ENCODE measurements at regions not wholly inside any gene's neighbourhood (a gene's known extent, or its start where the extent isn't known, plus 50 kb on each side); places are given as distances from the start of the nearest gene placed in this dataset.

GRCh38 chr21:27674041-27674615 lies 707.2 kb upstream of the ADAMTS5 start:
- H3K27ac ChIP-seq (ENCODE audit: low read depth, low read length) = no peak overlapping the region
- no peak overlapping the region for H3K4me3 ChIP-seq (ENCODE audit: insufficient read depth, low read length, poor library complexity, severe bottlenecking)
- no peaks in the 10 kb centered on the region for H3F3A ChIP-seq (ENCODE audit: insufficient read depth)
- no peaks in the 10 kb centered on the region for H3K79me2 ChIP-seq (ENCODE audit: insufficient read depth, low read length)
- no peaks in the 10 kb centered on the region for H3K27me3 ChIP-seq (ENCODE audit: low read length)
- no peak overlapping the region for H2AFZ ChIP-seq (ENCODE audit: low read depth, low read length, severe bottlenecking)
- H3K9ac ChIP-seq (ENCODE audit: low read length) = no peak overlapping the region
- TF ChIP-seq CTCF (IDR thresholded peaks at IDR 0.05; ENCODE audit: insufficient read depth, low read length, poor library complexity, severe bottlenecking) (no peak), EZH2phosphoT487 (conservative IDR thresholded peaks at IDR 0.05; ENCODE audit: low read length) (no peak)
- no peaks in the 10 kb centered on the region for H3K36me3 ChIP-seq (ENCODE audit: low read length)
- no peaks in the 10 kb centered on the region for H4K20me1 ChIP-seq (ENCODE audit: low read depth, low read length)
- H3K9me3 ChIP-seq (ENCODE audit: insufficient read depth, low read length) = no peaks in the 10 kb centered on the region
- no peak overlapping the region for H3K4me2 ChIP-seq (ENCODE audit: low read depth, low read length, poor library complexity, severe bottlenecking)
- H3K9me2 ChIP-seq (replicated peaks; ENCODE audit: insufficient read depth, low read length) = no peaks in the 10 kb centered on the region

GRCh38 chr21:27673581-27673980 lies 706.7 kb upstream of the ADAMTS5 start:
- no peaks in the 10 kb centered on the region for H3F3A ChIP-seq (ENCODE audit: insufficient read depth)
- no peak overlapping the region for H3K4me3 ChIP-seq (ENCODE audit: insufficient read depth, low read length, poor library complexity, severe bottlenecking)
- H3K36me3 ChIP-seq (ENCODE audit: low read length) = no peaks in the 10 kb centered on the region
- no peaks in the 10 kb centered on the region for H3K27me3 ChIP-seq (ENCODE audit: low read length)
- no peaks in the 10 kb centered on the region for H3K9me3 ChIP-seq (ENCODE audit: insufficient read depth, low read length)
- H3K9me2 ChIP-seq (replicated peaks; ENCODE audit: insufficient read depth, low read length) = no peaks in the 10 kb centered on the region
- no peak overlapping the region for H3K9ac ChIP-seq (ENCODE audit: low read length)
- no peak overlapping the region for H3K27ac ChIP-seq (ENCODE audit: low read depth, low read length)
- H4K20me1 ChIP-seq (ENCODE audit: low read depth, low read length) = no peaks in the 10 kb centered on the region
- no peaks in the 10 kb centered on the region for H3K79me2 ChIP-seq (ENCODE audit: insufficient read depth, low read length)
- no peak overlapping the region for H3K4me2 ChIP-seq (ENCODE audit: low read depth, low read length, poor library complexity, severe bottlenecking)
- TF ChIP-seq EZH2phosphoT487 (conservative IDR thresholded peaks at IDR 0.05; ENCODE audit: low read length) (no peak), CTCF (IDR thresholded peaks at IDR 0.05; ENCODE audit: insufficient read depth, low read length, poor library complexity, severe bottlenecking) (no peak)
- no peak overlapping the region for H2AFZ ChIP-seq (ENCODE audit: low read depth, low read length, severe bottlenecking)

GRCh38 chr21:27671207-27671606 lies 704.3 kb upstream of the ADAMTS5 start:
- no peak overlapping the region for H3K4me3 ChIP-seq (ENCODE audit: insufficient read depth, low read length, poor library complexity, severe bottlenecking)
- no peaks in the 10 kb centered on the region for H3K9me3 ChIP-seq (ENCODE audit: insufficient read depth, low read length)
- H3K27ac ChIP-seq (ENCODE audit: low read depth, low read length) = no peak overlapping the region
- H3K36me3 ChIP-seq (ENCODE audit: low read length) = no peaks in the 10 kb centered on the region
- H3K4me2 ChIP-seq (ENCODE audit: low read depth, low read length, poor library complexity, severe bottlenecking) = no peak overlapping the region
- no peak overlapping the region for H2AFZ ChIP-seq (ENCODE audit: low read depth, low read length, severe bottlenecking)
- H3F3A ChIP-seq (ENCODE audit: insufficient read depth) = no peaks in the 10 kb centered on the region
- H3K9me2 ChIP-seq (replicated peaks; ENCODE audit: insufficient read depth, low read length) = no peaks in the 10 kb centered on the region
- H3K79me2 ChIP-seq (ENCODE audit: insufficient read depth, low read length) = no peaks in the 10 kb centered on the region
- H3K27me3 ChIP-seq (ENCODE audit: low read length) = no peaks in the 10 kb centered on the region
- no peaks in the 10 kb centered on the region for H4K20me1 ChIP-seq (ENCODE audit: low read depth, low read length)
- TF ChIP-seq EZH2phosphoT487 (conservative IDR thresholded peaks at IDR 0.05; ENCODE audit: low read length) (no peak), CTCF (IDR thresholded peaks at IDR 0.05; ENCODE audit: insufficient read depth, low read length, poor library complexity, severe bottlenecking) (no peak)
- no peak overlapping the region for H3K9ac ChIP-seq (ENCODE audit: low read length)
